Thymus (tissue), 11 donors: ENCODE measurements at regions not wholly inside any gene's neighbourhood (a gene's known extent, or its start where the extent isn't known, plus 50 kb on each side); places are given as distances from the start of the nearest gene placed in this dataset.

Experiments
- DNase-seq, 9 donors: peaks; one replicate each; pipeline ENCODE4 v3.0.0-alpha.2; 2013; ENCODE audit warnings: low spot score in 9 of 9, low read depth in 6 of 9, missing footprints in 1 of 9
- H3K27ac ChIP-seq, 2 donors: one replicate each; pipeline ENCODE4 v1.5.1; 2013; ENCODE audit warnings: control low read depth in 1 of 2, low read depth in 1 of 2, low read length in 1 of 2, mild to moderate bottlenecking in 1 of 2, moderate library complexity in 1 of 2
- H3K27me3 ChIP-seq, 2 donors: one replicate each; pipeline ENCODE4 v1.5.1; 2013; ENCODE audit warnings: low read length in 1 of 2; ENCODE audit not compliant: control insufficient read depth in 2 of 2, insufficient read depth in 1 of 2
- H3K36me3 ChIP-seq, 2 donors: one replicate each; pipeline ENCODE4 v1.5.1; 2013; ENCODE audit warnings: low read length in 1 of 2, mild to moderate bottlenecking in 1 of 2, moderate library complexity in 1 of 2; ENCODE audit not compliant: control insufficient read depth in 2 of 2, insufficient read depth in 2 of 2
- H3K4me1 ChIP-seq, 2 donors: one replicate each; pipeline ENCODE4 v1.5.1; 2013; ENCODE audit warnings: low read length in 2 of 2; ENCODE audit not compliant: control insufficient read depth in 2 of 2, insufficient read depth in 2 of 2
- H3K4me3 ChIP-seq, 2 donors: one replicate each; pipeline ENCODE4 v1.5.1; 2013; ENCODE audit warnings: low read length in 2 of 2, control low read depth in 1 of 2, mild to moderate bottlenecking in 1 of 2
- H3K9me3 ChIP-seq, 2 donors: one replicate each; pipeline ENCODE4 v1.5.1; 2013; ENCODE audit warnings: low read length in 1 of 2, mild to moderate bottlenecking in 1 of 2; ENCODE audit not compliant: control insufficient read depth in 2 of 2, insufficient read depth in 1 of 2
- WGBS: extraction: QIAGEN DNeasy Blood & Tissue Kit; methylation state at CpG from one replicate; pipeline ENCODE4 v1.1.7; 2013; 5-methylcytosine and 5-hydroxymethylcytosine counted together
- donor health status: healthy.

DNA sequence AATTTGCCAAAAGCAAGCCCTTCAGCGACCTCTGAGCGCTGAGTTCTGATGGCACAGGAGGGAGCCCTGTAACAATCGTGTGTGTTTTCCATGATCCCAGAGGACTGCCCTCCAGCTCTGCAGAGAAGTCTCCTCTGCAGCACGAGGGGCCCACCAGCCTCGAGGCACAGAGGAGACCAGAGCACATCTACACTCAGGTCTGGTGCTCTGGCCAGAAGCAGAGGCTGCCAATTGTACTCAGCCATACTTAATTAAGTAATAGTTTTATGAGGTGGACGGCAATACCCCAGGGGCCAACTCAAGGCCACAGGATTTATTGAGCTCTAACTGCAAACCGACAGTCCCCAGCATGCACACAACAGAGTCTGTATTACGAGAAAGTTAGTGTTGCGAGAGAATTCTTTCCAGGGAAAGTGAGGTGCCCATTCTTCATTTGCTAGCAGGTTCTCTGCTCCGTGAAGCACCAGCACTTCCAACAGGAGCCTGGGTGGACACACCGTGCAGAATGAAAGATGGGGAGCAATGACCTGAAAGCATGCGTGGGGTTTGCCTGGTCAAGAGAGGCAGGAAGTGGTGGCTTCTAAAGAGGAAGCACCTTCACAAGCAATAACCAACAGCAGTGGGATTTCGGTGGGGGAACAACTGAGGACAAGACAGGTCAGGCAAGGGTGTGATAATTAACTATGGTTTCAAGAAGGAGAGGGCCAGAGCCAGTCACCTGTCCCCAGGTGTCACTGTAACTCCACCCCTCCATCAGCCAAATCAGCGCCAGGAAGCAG is 92.8 kb upstream of the FOXC1 start:
- Histone ChIP-seq H3K27ac (no peak overlapping the region), H3K9me3 (no peaks in the 10 kb centered on the region), H3K4me3 (no peak overlapping the region), H3K27me3 (no peaks in the 10 kb centered on the region), H3K4me1 (no peaks in the 10 kb centered on the region), H3K36me3 (no peaks in the 10 kb centered on the region)
- WGBS, result 68% methylated on average over 14 of the region's 14 CpGs
- no peak for DNase-seq

- H3K36me3 ChIP-seq, result no peaks in the 10 kb centered on the region
- no peaks in the 10 kb centered on the region for H3K9me3 ChIP-seq
- H3K4me1 ChIP-seq, result no peaks in the 10 kb centered on the region
- DNase-seq, result no peak
- H3K27ac ChIP-seq, result no peak overlapping the region
- 98% methylated on average over 8 of the region's 8 CpGs for WGBS
- peaks cover 0 to 13% of the 10 kb centered on the region in 2 donors for H3K27me3 ChIP-seq
- H3K4me3 ChIP-seq, result no peak overlapping the region
Measured at GRCh38 chr6:1518855-1519254, 90.9 kb upstream of the FOXC1 start.

GRCh38 chr6:1519597-1519996 is 90.1 kb upstream of the FOXC1 start:
- Histone ChIP-seq H3K4me1 (peaks cover 0 to 7% of the 10 kb centered on the region in 2 donors), H3K4me3 (no peak overlapping the region), H3K9me3 (peaks cover 0 to 2% of the 10 kb centered on the region in 2 donors), H3K27ac (no peak overlapping the region), H3K36me3 (no peaks in the 10 kb centered on the region), H3K27me3 (peaks cover 0 to 13% of the 10 kb centered on the region in 2 donors)
- WGBS, result 72% methylated on average over 4 of the region's 4 CpGs
- DNase-seq, result no peak

DNA sequence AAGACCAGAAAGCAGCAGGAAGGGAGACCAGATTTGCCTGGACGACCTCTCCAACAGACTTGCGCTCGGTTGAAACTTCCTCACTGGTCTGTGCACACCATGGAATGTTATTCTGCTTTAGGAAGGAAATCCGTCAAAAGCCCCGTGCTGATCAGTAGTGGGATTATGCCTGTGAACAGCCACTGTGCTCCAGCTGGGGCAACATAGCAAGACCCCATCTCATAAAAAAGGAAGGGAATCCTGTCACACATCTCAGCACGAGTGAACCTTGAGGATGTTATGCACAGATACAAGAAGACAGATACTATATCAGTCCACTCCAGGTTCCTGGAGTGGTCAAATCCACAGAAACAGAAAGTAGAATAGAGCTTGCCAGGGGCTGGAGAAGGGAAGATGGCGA is 86.9 kb upstream of the FOXC1 start:
- Histone ChIP-seq H3K27ac (no peak overlapping the region), H3K4me1 (peaks cover 5 to 26% of the 10 kb centered on the region in 2 donors), H3K27me3 (peaks cover 0 to 13% of the 10 kb centered on the region in 2 donors), H3K9me3 (peaks cover 0 to 2% of the 10 kb centered on the region in 2 donors), H3K36me3 (no peaks in the 10 kb centered on the region), H3K4me3 (no peak overlapping the region)
- WGBS, result 64% methylated on average over 7 of the region's 7 CpGs
- DNase-seq, result no peak

GRCh38 chr6:1524040-1524480 is 85.7 kb upstream of the FOXC1 start:
- H3K27ac ChIP-seq, result no peak overlapping the region
- DNase-seq, result peak; percentile 26 to 78 (median 54)
- H3K27me3 ChIP-seq, result peaks cover 0 to 13% of the 10 kb centered on the region in 2 donors
- H3K4me3 ChIP-seq, result no peak overlapping the region
- H3K4me1 ChIP-seq, result peaks cover 5 to 27% of the 10 kb centered on the region in 2 donors
- peaks cover 0 to 2% of the 10 kb centered on the region in 2 donors for H3K9me3 ChIP-seq
- H3K36me3 ChIP-seq, result no peaks in the 10 kb centered on the region
- WGBS, result 19% methylated on average over 37 of the region's 37 CpGs

GRCh38 chr6:1525364-1526038 is 84.2 kb upstream of the FOXC1 start:
- H3K27ac ChIP-seq, result no peak overlapping the region
- H3K4me1 ChIP-seq, result peaks cover 5 to 41% of the 10 kb centered on the region in 2 donors
- WGBS, result 93% methylated on average over 14 of the region's 14 CpGs
- H3K36me3 ChIP-seq, result no peaks in the 10 kb centered on the region
- no peak overlapping the region for H3K4me3 ChIP-seq
- DNase-seq, result no peak
- peaks cover 0 to 2% of the 10 kb centered on the region in 2 donors for H3K9me3 ChIP-seq
- H3K27me3 ChIP-seq, result peaks cover 0 to 13% of the 10 kb centered on the region in 2 donors

DNA sequence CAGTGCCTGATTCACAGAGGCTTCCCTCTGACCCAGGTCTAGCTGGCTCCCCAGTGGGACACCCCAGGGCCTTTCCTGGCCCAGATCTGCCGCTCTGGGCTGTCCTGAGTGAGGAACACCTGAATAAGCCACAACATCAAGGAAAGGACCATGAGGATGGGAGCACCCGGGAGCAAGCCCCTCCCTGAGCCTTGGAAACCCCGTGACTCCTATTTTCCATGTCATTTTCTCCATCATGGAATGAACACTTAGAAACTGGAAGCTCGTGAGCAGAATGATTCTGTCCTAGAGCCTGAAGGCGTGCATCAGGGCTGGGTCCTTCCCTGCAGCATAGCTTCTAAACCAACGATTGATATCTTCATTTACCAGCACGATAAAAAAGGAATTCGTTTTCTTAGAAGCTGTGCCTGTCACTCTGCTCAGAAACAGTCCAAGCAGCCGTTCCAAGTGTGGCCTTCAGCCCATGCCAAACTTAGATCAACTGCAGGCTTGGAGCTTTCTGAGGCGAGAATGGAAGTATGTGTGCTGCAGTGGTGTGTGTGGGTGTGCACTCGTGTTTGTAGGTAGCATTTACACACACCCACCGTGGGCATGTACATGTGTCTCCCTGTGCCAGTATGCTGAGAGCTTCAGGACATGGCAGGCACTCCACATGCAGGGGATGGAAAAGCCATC is 83.2 kb upstream of the FOXC1 start:
- H3K27ac ChIP-seq, result peak overlapping the region in 1 of 2 donors; percentile 10
- peaks cover 5 to 41% of the 10 kb centered on the region in 2 donors for H3K4me1 ChIP-seq
- no peaks in the 10 kb centered on the region for H3K36me3 ChIP-seq
- no peak overlapping the region for H3K4me3 ChIP-seq
- 82% methylated on average over 12 of the region's 12 CpGs for WGBS
- DNase-seq, result no peak
- peaks cover 0 to 2% of the 10 kb centered on the region in 2 donors for H3K9me3 ChIP-seq
- peaks cover 0 to 13% of the 10 kb centered on the region in 2 donors for H3K27me3 ChIP-seq

- Histone ChIP-seq H3K36me3 (no peaks in the 10 kb centered on the region), H3K4me3 (no peak overlapping the region), H3K27ac (peak overlapping the region in 1 of 2 donors; percentile 12), H3K9me3 (peaks cover 0 to 2% of the 10 kb centered on the region in 2 donors), H3K4me1 (peaks cover 5 to 41% of the 10 kb centered on the region in 2 donors), H3K27me3 (peaks cover 0 to 13% of the 10 kb centered on the region in 2 donors)
- WGBS, result 10% methylated on average over 11 of the region's 11 CpGs
- peak; percentile 33 to 82 (median 52) for DNase-seq
Measured at GRCh38 chr6:1527073-1527457, 82.7 kb upstream of the FOXC1 start.

- Histone ChIP-seq H3K27me3 (no peaks in the 10 kb centered on the region), H3K27ac (no peak overlapping the region), H3K9me3 (peaks cover 0 to 3% of the 10 kb centered on the region in 2 donors), H3K4me3 (no peak overlapping the region), H3K36me3 (no peaks in the 10 kb centered on the region), H3K4me1 (peaks cover 0 to 1% of the 10 kb centered on the region in 2 donors)
- no peak for DNase-seq
- 84% methylated on average over 4 of the region's 4 CpGs for WGBS
Measured at GRCh38 chr6:1535295-1535694, 74.4 kb upstream of the FOXC1 start.
